Skeletal muscle tissue (tissue), 3 donors: ENCODE measurements at regions not wholly inside any gene's neighbourhood (a gene's known extent, or its start where the extent isn't known, plus 50 kb on each side); places are given as distances from the start of the nearest gene placed in this dataset.
"Not testable (repeated sequence)": the region's sequence is repeated elsewhere in the genome, so short reads cannot be mapped to it uniquely, and the experiment has no call there.

Experiments
- H3K27ac ChIP-seq: one replicate; pipeline ENCODE4 v1.7.0; 2013; ENCODE audit warnings: mild to moderate bottlenecking, low read depth, low read length, inconsistent platforms
- H3K27me3 ChIP-seq, 3 donors: one replicate each; pipeline ENCODE4 v1.7.0; 2013; ENCODE audit warnings: low read length in 3 of 3; ENCODE audit not compliant: control insufficient read depth in 3 of 3, insufficient read depth in 3 of 3
- H3K36me3 ChIP-seq, 3 donors: one replicate each; pipeline ENCODE4 v1.7.0; 2013; ENCODE audit warnings: low read length in 3 of 3; ENCODE audit not compliant: control insufficient read depth in 3 of 3, insufficient read depth in 3 of 3
- H3K4me1 ChIP-seq, 3 donors: one replicate each; pipeline ENCODE4 v1.7.0; 2013; ENCODE audit warnings: low read length in 3 of 3, mild to moderate bottlenecking in 3 of 3; ENCODE audit not compliant: control insufficient read depth in 3 of 3, insufficient read depth in 3 of 3
- H3K4me3 ChIP-seq, 3 donors: one replicate each; pipeline ENCODE4 v1.7.0; 2013; ENCODE audit warnings: low read length in 3 of 3
- H3K9ac ChIP-seq, 3 donors: one replicate each; pipeline ENCODE4 v1.7.0; 2013; ENCODE audit warnings: low read length in 3 of 3, mild to moderate bottlenecking in 3 of 3, moderate library complexity in 2 of 3, low read depth in 1 of 3
- H3K9me3 ChIP-seq, 3 donors: one replicate each; pipeline ENCODE4 v1.7.0; 2013; ENCODE audit warnings: low read length in 3 of 3; ENCODE audit not compliant: control insufficient read depth in 3 of 3
- donor health status: Osteomylitis.

- not testable (repeated sequence) for H3K4me1 ChIP-seq, H3K27ac ChIP-seq, H3K27me3 ChIP-seq, H3K9me3 ChIP-seq, H3K9ac ChIP-seq, H3K4me3 ChIP-seq, H3K36me3 ChIP-seq
These were observed 734.1 kb downstream of the TFAP2A start for GRCh38 chr6:9680727-9681126.

- Histone ChIP-seq H3K27ac (no peak overlapping the region), H3K27me3 (no peaks in the 10 kb centered on the region), H3K4me1 (no peaks in the 10 kb centered on the region), H3K36me3 (no peaks in the 10 kb centered on the region), H3K4me3 (no peak overlapping the region), H3K9ac (no peak overlapping the region), H3K9me3 (no peaks in the 10 kb centered on the region)
These were observed 739.8 kb downstream of the TFAP2A start for GRCh38 chr6:9675122-9675521.

GRCh38 chr6:9659848-9660247 lies 755.0 kb downstream of the TFAP2A start:
- no peak overlapping the region for H3K4me3 ChIP-seq
- H3K36me3 ChIP-seq = no peaks in the 10 kb centered on the region
- H3K4me1 ChIP-seq = no peaks in the 10 kb centered on the region
- no peaks in the 10 kb centered on the region for H3K9me3 ChIP-seq
- no peak overlapping the region for H3K9ac ChIP-seq
- no peaks in the 10 kb centered on the region for H3K27me3 ChIP-seq
- no peak overlapping the region for H3K27ac ChIP-seq

- H3K27me3 ChIP-seq = no peaks in the 10 kb centered on the region
- H3K4me1 ChIP-seq = no peaks in the 10 kb centered on the region
- no peak overlapping the region for H3K4me3 ChIP-seq
- H3K9me3 ChIP-seq = no peaks in the 10 kb centered on the region
- no peaks in the 10 kb centered on the region for H3K36me3 ChIP-seq
- no peak overlapping the region for H3K27ac ChIP-seq
- no peak overlapping the region for H3K9ac ChIP-seq
These were observed 756.9 kb downstream of the TFAP2A start for GRCh38 chr6:9657994-9658393.

GRCh38 chr6:9647599-9647998 lies 767.3 kb downstream of the TFAP2A start:
- no peak overlapping the region for H3K27ac ChIP-seq
- H3K36me3 ChIP-seq = no peaks in the 10 kb centered on the region
- H3K4me1 ChIP-seq = no peaks in the 10 kb centered on the region
- no peak overlapping the region for H3K4me3 ChIP-seq
- no peaks in the 10 kb centered on the region for H3K27me3 ChIP-seq
- no peak overlapping the region for H3K9ac ChIP-seq
- no peaks in the 10 kb centered on the region for H3K9me3 ChIP-seq

- H3K9ac ChIP-seq = no peak overlapping the region
These were observed 767.8 kb downstream of the TFAP2A start for GRCh38 chr6:9647071-9647445.

GRCh38 chr6:9646342-9647070 lies 768.4 kb downstream of the TFAP2A start:
- H3K9ac ChIP-seq = no peak overlapping the region
- no peak overlapping the region for H3K4me3 ChIP-seq
- no peak overlapping the region for H3K27ac ChIP-seq
- no peaks in the 10 kb centered on the region for H3K9me3 ChIP-seq
- H3K36me3 ChIP-seq = no peaks in the 10 kb centered on the region
- H3K4me1 ChIP-seq = no peaks in the 10 kb centered on the region
- H3K27me3 ChIP-seq = no peaks in the 10 kb centered on the region

More at GRCh38 chr6:9647071-9647445, 767.8 kb downstream of the TFAP2A start:
- Histone ChIP-seq H3K36me3 (no peaks in the 10 kb centered on the region), H3K9me3 (no peaks in the 10 kb centered on the region), H3K27me3 (no peaks in the 10 kb centered on the region), H3K4me1 (no peaks in the 10 kb centered on the region), H3K27ac (no peak overlapping the region), H3K4me3 (no peak overlapping the region)

GRCh38 chr6:9638861-9639260 lies 776.0 kb downstream of the TFAP2A start:
- H3K4me1 ChIP-seq = no peaks in the 10 kb centered on the region
- H3K27me3 ChIP-seq = no peaks in the 10 kb centered on the region
- no peaks in the 10 kb centered on the region for H3K36me3 ChIP-seq
- no peaks in the 10 kb centered on the region for H3K9me3 ChIP-seq
- no peak overlapping the region for H3K4me3 ChIP-seq
- H3K9ac ChIP-seq = no peak overlapping the region
- no peak overlapping the region for H3K27ac ChIP-seq

GRCh38 chr6:9634776-9635175 lies 780.1 kb downstream of the TFAP2A start:
- Histone ChIP-seq H3K36me3 (no peaks in the 10 kb centered on the region), H3K27ac (no peak overlapping the region), H3K9ac (no peak overlapping the region), H3K4me3 (no peak overlapping the region), H3K4me1 (no peaks in the 10 kb centered on the region), H3K27me3 (no peaks in the 10 kb centered on the region), H3K9me3 (no peaks in the 10 kb centered on the region)

GRCh38 chr6:9632026-9632425 lies 782.8 kb downstream of the TFAP2A start:
- Histone ChIP-seq H3K27me3 (no peaks in the 10 kb centered on the region), H3K4me1 (no peaks in the 10 kb centered on the region), H3K36me3 (no peaks in the 10 kb centered on the region), H3K9ac (no peak overlapping the region), H3K9me3 (peaks cover 0 to 2% (median 0%) of the 10 kb centered on the region in 3 donors), H3K27ac (no peak overlapping the region), H3K4me3 (no peak overlapping the region)
